ENCODE measurements at regions not wholly inside any gene's neighbourhood (a gene's known extent, or its start where the extent isn't known, plus 50 kb on each side); places are given as distances from the start of the nearest gene placed in this dataset.

DNA sequence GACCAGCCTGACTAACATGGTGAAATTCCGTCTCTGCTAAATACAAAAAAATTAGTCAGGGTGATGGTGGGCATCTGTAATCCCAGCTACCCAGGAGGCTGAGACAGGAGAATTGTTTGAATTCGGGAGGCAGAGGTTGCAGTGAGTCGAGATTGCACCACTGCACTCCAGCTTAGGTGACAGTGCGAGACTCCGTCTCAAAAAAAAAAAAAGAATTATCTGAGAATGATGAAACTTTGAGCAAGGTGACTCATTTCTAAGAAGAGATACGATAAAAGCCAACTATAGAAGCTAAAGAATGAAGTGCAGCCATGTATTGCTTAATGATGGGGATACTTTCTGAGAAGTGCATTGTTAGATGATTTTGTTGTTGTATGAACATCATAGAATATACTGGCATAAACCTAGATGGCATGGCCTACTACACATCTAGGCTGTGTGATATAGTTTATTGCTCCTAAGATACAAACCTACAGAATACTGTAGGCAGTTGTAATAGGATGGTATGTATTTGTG lies 64.7 kb downstream of the SNRPE start:
- DNase-seq, result no peak

DNA sequence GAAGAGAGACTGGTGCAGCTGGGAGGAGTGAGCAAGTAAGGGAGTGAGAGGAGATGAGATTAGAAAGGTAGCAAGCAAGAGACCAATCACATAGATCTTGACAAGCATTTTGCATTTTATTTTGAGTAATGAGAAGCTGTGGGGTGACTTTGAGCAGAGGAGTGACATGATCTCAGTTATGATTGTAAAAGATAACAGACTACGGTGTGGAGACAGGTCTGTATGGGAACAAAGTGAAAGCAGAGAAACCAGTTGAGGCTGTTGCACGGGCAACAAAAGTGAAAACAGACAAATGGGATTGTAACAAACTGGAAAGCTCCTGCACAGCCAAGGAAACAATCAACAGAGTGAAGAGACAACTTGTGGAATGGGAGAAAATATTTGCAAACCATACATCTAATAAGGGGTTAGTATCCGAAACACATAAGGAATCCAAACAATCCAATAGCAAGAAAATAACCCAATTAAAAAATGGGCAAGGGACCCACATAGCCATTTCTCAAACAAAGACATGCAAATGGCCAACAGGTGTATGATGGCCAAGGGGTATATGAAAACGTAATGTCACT lies 68.4 kb downstream of the SNRPE start:
- DNase-seq, result no peak

DNA sequence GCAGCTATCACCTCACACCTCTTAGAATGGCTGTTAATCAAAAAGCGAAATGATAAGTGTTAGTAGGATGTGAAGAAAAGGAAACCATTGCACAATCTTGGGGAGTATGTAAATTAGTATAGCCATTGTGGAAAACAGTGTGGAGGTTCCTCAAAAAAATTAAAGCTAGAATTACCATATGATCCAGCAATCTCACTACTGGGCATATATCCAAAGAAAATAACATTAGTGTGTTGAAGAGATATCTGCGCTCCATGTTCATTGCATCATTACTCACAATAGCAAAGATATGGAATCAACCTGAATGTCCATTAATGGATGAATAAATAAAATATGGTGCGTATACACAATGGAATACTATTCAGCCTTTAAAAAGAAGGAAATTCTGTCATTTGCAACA lies 68.9 kb downstream of the SNRPE start:
- DNase-seq, result no peak

DNA sequence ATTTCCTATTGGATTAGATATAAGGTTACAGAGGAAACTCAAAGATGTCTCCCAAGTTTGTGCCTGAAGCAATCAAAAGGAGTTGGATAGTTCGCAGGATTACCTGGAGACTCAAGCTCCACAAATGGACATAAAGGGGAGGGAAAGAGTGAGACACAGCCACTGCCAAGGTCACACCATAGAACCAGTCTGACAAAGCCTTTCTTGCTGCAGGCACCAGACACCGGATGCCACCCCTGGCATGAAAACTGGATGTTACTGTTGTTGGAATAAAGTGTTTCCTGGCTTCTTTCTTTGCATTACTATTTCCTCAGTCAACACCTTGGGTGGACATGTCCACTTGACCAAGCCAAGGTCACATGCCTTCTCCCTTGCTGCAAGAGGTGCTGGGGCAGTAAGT lies 70.6 kb downstream of the SNRPE start:
- DNase-seq, result no peak

DNA sequence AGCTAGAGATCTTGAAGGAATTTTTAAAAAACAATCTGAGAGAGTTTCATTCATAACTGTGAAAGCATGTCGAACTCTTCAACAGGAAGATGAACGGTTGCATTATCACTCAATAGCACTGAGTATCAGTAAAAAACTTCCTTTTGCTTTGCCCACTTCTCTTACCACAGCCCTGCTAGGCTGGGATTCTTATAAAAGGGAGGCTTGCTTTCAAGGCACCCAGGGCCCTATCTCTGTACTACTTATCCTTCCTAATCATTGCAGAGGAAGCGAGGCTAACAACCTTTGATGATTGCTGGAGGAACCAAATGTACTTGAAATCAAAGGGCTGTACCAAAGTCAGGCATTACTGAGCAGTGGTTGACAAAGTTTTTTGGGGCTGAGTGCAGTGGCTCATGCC lies 71.2 kb downstream of the SNRPE start:
- no peak for DNase-seq

DNA sequence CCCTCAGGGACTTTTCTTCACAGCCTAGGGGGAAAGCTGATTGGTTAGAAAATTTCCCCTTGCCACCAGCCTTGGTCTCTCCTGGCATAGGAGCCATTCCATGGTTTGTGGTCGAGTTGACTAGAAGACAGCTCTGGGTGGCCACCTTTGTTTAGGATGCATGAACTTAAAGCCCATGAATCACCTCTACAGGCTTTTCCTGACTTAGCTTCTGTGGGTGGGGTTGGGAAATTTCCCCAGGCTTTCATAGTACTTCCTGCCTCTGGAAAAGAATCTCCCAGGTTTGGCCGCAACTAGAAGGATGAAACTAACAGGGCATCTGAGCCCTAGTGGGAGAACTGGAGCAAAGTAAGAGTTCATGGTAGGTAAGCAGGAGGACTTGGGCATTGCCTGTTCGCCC lies 72.6 kb downstream of the SNRPE start:
- no peak for DNase-seq

DNA sequence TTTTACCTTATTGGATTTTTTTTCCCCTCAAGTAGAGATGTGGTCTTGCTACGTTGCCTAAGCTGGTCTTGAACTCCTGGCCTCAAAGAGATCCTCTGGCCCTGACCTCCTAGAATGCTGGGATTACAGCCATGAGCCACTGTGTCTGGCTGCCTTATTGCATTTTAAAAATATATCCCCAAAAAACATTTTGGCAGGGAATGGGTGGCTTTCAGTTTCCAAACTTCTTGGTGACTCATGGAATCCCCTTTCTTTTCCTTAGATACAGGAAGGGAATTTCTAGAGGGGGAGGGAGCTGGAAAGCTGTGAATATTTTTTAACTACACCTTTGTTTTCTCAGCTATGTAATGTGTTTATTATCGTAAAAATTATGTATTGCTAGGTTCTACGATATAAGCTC lies 73.3 kb downstream of the SNRPE start:
- no peak for DNase-seq

DNA sequence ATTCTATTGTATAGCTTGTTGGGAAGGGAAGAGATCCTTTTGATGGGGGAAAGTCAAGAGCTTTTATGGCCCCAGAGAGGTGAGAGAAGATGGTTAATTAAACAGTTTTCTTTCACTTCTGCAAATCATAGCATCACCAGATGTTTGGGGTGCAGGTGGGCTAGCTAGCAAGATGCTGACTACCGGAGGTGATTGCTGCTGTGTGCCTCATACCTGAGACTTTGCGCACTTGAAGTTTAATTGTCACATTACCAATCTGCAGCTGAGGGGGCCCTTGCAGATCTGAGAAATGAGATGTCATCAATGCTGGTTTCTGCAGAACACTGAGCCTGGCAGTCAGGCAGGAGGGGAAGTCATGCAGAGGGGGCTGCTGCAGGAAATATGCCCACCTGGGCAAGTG lies 73.9 kb downstream of the SNRPE start:
- DNase-seq, result no peak

DNA sequence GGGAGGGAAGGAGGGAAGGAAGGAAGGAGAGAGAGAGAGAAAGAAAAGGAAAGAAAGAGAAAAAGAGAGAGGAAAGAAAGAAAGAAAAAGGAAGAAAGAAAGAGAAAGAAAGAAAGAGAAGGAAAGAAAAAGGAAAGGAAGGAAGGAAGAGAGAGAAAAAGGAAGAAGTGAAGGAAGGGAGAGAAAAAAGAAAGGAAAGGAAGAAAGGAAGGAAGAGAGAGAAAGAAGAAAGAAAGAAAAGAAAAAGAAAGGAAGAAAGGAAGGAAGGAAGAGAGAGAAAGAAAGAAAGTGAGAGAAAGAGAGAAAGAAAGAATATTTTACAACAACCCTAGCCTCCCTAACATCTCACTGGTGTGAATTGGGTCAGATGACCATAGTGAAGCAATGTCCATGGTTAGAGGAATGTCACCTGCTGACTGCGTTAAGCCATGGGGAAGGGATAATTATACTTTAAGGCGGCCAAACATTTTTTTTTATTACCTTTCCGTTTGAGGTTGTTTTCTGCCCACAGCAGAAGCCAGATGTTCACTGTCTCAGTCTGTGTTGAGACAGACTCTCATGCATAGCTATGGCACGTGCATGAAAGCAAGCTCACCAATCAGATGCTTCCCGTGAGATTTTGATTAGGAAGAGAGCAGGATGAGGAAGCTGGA lies 76.4 kb downstream of the SNRPE start:
- no peak for DNase-seq

DNA sequence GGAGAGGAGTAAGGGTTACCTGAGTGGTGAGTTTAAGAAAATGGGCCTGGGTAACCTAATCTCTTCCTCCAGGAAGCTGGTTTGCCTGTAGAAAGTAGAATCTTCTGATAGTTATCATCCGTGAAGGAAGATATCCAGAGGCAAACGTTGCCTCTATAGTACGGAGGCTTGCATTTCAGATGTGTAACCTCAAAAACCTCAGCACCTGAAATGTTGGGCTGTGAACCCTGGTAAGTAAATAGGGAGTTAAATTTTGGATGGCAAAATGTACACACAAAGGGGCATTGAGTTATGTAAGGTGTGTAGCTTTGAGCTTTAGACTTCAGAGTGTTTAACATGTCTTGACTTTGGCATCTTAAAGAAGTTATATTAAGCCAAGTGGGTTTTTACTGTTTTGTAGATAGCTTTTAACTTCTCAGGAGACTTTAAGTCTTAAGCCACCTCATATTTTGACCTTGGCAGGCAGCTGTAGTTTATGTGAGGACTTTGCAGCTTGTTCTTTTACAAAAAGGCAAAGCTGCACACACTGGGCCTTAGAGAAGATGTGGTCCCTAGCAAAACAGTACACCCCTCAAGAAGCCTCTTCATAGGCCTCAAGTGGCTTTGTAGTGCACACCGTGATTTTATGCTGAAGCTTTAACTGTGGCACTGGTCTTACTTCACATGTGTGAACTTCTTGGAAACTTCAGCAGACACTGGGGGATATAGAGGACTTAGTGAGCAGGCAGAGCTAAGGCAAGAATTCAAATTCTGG lies 83.4 kb downstream of the SNRPE start:
- DNase-seq, result no peak

DNA sequence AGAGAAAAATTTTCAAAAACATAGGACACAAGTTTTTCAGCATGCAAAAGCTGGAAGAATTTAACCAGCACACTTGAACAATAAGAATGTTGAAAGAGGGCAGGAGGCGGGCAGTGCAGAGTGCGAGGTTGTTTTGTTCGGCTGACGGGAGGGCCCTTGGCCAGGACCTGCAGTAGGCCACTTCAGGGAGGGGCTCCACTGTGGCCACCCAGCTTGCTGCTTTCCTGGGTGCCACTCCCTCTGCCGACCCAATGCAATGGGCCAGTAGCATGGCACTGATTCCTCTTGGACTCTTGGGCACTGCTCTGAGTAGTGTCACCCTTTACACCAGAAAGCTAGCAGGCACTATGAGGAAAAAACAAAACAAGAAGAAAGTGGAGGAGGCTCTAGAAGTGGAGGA lies 92.9 kb downstream of the SNRPE start:
- no peak for DNase-seq

DNA sequence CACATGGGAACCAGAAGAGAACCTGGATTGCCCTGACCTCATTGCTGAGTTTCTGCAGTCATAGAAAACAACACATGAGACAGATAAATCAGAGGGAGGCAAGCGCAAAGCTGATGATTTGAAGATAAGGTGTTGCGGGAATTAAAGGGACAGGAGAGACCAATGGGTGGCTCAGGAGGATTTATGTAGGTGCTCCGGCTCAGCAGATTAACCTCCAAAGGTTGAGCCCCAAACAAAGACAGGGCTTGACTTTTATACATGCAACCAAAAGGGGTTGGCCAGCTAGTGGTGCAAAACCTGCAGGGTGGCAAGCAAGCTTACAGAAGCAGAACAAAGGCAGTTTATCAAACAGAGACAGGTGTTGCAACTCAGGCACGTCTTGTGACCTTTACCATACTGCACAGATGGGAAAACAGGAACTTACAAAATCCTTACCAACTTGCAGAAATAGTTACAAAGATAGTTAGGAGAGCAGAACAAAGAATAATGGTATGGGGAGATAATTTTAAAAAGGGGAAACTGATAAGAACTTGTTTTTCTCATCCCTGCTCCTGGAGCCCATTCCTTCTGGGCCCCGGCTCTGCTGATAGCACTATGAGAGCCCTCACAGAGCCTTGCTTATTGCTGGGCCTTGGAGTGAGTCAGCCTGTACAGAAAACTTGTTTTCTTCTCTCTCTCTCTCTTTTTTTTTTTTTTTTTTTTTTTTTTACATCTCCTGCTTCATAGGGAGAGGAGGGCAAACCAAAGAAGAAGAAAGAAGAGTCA lies 93.6 kb downstream of the SNRPE start:
- DNase-seq, result no peak

DNA sequence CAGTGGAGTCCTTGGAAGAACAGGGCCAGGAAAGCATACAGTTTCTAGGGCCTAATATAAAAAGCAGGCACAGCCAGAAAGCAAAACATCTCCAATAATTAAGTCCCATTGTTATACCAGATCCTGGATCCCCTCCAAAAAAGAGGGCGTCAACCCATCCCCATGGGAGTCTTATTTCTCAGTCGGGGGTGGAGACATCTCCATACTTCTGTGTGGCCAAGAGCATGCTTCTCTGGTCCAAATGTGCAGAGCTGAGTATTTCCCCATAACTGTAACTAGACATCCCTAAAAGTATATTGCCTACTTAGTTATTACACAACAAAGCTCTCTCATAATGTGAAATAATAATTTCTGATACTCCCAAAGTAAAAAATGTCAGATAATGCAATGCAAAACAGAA lies 104.2 kb upstream of the SOX13 start:
- DNase-seq, result no peak

DNA sequence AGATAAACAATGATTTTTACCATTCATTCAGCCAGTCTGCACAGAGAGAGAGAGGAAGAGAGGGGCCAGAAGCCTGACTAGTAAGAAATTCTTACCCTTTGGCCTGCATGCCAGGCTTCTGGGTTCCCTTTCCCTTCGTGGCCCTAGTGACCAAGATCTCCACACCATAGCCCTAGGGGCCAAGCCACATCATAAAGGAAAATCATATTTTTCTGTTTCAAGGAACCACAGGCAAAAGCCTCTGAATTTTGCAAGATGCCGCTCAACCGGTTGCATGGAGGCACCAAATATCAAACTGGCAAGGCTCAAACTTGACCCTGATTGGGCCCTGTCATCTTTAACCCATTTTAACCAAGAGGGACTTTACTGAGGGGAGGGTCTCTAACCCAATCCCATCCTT lies 103.1 kb upstream of the SOX13 start:
- DNase-seq, result no peak

DNA sequence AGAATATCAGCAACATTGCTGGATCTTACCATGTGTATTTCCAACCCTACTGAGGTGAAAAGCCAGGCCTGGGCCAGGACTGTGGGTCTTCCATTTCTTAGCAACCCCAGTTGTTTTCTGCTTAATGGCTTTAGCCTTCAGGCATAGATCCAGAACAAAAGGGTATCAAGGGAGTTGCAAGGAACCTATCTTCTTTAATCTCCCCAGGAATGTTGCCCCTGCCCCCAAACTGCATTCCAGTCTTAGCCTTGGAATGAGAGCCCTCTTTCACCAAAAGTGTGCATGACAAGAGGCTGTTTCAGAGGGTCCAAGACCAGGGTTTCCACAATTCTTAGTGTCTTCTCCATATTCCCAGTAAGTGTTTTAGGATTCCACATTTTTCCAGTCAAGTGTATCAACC lies 87.9 kb upstream of the SOX13 start:
- no peak for DNase-seq

DNA sequence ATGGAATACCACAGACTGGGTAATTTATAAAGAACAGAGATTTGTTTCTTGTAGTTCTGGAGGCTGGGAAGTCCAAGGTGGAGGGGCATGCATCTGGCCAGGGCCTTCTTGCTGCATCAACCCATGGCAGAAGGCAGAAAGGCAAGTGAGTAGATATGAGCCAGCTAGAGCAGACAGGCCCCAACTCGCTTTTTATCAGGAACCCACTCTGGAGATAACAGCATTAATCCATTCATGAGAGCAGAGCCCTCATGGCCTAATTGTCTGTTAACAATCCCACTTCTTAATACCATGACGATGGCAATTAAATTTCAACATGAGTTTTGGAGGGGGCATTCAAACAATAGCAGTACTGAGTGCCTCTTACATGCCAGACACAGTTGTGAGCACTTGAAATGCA lies 87.2 kb upstream of the SOX13 start:
- DNase-seq, result no peak

DNA sequence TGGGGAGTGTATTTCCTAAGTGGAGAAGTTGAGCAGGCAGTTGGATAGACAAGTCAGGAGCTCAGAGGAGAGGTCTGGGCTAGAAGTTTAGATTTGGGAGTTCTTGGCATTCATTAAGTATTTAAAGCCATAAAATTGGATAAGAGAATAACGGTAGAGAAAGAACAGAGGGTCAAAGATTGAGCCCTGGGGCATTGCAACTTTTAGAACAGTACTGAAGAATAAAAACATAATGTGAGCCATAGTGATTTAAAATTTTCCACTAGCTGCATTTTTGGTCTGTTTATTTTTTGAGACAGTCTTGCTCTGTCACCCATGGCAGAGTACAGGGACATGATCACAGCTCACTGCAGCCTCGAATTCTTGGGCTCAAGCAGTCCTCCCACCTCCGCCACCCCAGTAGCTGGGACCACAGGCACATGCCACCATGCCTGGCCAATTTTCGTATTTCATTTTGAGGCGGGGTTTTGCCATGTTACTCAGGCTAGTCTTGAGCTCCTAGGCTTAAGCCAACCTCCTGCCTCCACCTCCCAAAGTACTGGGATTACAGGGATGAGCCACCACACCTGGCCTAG lies 85.9 kb upstream of the SOX13 start:
- no peak for DNase-seq

DNA sequence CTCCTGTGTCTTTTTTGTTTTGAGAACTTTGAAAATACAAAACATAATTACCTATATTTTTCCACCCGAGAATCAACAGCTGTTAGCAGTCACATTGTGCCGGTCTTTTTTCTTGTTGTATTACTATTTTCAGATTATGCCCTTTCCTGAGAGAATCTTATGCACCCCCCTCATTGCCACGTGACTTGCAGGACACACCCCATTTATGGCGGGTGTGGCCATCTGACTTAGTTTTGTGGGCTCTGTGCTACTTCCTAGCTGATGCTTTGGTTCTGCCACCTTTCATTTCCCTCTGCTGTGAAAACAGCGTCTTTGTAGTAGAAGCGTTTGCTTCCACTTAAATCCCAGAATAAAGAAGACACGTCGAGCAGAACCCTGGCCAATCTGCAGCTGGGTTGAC lies 82.8 kb upstream of the SOX13 start:
- no peak for DNase-seq

DNA sequence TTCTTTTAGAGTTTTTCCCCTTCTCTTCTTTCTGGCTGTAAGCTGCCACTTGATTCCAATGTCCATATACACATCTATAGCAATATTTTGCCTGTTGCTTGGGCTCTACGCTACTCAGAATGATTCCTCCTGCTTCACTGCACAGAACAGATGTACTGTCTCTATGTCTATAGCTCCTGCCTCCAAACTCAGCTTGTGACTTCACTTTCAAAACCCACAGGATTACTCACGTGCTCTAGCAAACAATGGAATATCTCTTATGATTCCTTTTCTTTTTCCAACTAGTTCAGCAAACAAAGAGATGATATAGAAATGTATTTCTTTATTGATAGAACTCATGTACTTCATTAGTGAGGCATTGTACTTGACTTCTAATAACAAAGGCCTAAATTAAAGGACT lies 80.5 kb upstream of the SOX13 start:
- DNase-seq, result no peak

DNA sequence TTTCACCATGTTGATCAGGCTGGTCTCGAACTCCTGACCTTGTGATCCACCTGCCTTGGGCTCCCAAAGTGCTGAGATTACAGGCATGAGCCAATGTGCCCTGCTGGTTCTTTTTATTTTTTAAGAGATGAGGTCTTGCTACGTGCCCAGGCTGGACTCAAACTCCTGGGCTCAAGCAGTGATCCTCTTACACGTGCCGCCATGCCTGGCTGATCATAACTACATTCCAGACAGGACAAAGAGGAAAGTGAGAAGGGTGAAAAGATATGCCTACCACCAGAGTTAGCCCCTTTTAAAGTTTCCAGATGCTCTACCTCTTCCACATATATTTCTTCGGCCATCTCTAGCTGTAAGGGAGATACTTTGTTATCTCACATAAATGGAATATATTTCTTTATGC lies 79.7 kb upstream of the SOX13 start:
- DNase-seq, result no peak

DNA sequence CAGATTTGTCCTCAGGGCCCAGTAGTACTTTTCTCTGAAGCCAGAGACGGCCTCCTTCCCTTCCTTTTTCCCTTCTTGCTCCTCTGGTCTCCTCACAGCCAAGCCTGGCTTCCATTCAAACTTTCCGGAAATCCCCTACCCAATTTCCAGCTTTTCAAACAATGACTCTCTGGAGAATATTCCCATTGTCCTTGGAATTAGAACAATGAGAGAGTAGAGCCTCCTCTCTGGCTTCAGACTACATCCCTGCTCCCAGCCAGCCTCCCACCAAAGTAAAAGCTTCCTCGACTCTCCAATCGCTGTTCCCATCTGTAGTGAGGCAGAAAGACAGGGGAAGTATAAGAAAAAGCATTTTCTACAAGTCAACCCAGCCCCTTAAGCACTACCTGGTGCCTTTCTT lies 77.7 kb upstream of the SOX13 start:
- peak in 1 of 56 donors; percentile 1 for DNase-seq

DNA sequence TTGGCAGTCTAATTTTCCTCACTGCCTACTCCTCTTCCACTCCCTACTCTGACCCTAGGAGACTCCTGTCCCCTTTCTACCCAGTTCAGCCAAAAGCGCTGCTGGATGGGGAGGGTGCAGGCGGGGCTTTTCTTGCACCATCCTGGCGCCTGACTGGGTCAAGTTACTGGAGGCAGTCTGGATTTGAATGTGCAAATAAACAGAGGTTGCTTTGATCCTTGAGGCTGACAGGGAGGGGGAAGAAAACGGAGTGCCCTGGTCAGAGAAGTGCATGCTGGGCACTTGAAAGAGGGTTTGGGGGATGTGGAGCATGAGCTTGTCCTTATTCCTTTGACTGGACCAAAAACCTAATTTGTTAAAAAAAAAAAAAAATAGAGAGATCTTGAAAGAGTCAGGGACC lies 76.8 kb upstream of the SOX13 start:
- DNase-seq, result peak in 44 of 56 donors; percentile 3 to 62 (median 39)

Data from nucleus accumbens (tissue), 56 donors.